Thyroid gland (tissue), 4 donors: ENCODE measurements at regions not wholly inside any gene's neighbourhood (a gene's known extent, or its start where the extent isn't known, plus 50 kb on each side); places are given as distances from the start of the nearest gene placed in this dataset.
"Not testable (repeated sequence)": the region's sequence is repeated elsewhere in the genome, so short reads cannot be mapped to it uniquely, and the experiment has no call there.

Experiments
- POLR2A ChIP-seq, 2 donors: fragments of 450-650 bp; IDR thresholded peaks; one replicate each; pipeline ENCODE4 v1.6.1; 2017; ENCODE audit warnings: antibody characterized with exemption in 2 of 2, mild to moderate bottlenecking in 2 of 2, moderate library complexity in 1 of 2
- TF ChIP-seq, protein P1 (sequence below), 6 experiments: fragments of 200-600 bp in 3 of 6; fragments of 450-650 bp in 3 of 6; sonication (generic) in 3 of 6; IDR thresholded peaks; one replicate each; pipeline ENCODE4 v1.5.1; 2016 to 2019; ENCODE audit warnings: antibody characterized with exemption in 6 of 6, mild to moderate bottlenecking in 2 of 6, inconsistent platforms in 1 of 6, moderate library complexity in 1 of 6

- not testable (repeated sequence) for TF ChIP-seq POLR2A (IDR thresholded peaks at IDR 0.05)
- TF ChIP-seq, protein P1, sequence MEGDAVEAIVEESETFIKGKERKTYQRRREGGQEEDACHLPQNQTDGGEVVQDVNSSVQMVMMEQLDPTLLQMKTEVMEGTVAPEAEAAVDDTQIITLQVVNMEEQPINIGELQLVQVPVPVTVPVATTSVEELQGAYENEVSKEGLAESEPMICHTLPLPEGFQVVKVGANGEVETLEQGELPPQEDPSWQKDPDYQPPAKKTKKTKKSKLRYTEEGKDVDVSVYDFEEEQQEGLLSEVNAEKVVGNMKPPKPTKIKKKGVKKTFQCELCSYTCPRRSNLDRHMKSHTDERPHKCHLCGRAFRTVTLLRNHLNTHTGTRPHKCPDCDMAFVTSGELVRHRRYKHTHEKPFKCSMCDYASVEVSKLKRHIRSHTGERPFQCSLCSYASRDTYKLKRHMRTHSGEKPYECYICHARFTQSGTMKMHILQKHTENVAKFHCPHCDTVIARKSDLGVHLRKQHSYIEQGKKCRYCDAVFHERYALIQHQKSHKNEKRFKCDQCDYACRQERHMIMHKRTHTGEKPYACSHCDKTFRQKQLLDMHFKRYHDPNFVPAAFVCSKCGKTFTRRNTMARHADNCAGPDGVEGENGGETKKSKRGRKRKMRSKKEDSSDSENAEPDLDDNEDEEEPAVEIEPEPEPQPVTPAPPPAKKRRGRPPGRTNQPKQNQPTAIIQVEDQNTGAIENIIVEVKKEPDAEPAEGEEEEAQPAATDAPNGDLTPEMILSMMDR (IDR thresholded peaks at IDR 0.05), result not testable (repeated sequence)
Observed at GRCh38 chr4:118494437-118494836, 141.6 kb upstream of the PRSS12 start.
